Vagina (tissue), 2 donors: ENCODE measurements at regions not wholly inside any gene's neighbourhood (a gene's known extent, or its start where the extent isn't known, plus 50 kb on each side); places are given as distances from the start of the nearest gene placed in this dataset.

Experiments
- POLR2A ChIP-seq, 2 donors: fragments of 450-650 bp; IDR thresholded peaks; one replicate each; pipeline ENCODE4 v1.6.1; 2017; ENCODE audit warnings: antibody characterized with exemption in 2 of 2, mild to moderate bottlenecking in 2 of 2, moderate library complexity in 2 of 2
- POLR2AphosphoS5 ChIP-seq, 2 donors: sonication (generic); formaldehyde crosslinking; IDR thresholded peaks; one replicate each; pipeline ENCODE4 v1.9.0; 2017; ENCODE audit warnings: antibody characterized with exemption in 2 of 2, mild to moderate bottlenecking in 2 of 2, low read depth in 1 of 2; ENCODE audit not compliant: insufficient read depth in 1 of 2
- TF ChIP-seq, protein P1 (sequence below), 3 experiments: fragments of 450-650 bp in 2 of 3; fragments of 200-600 bp in 1 of 3; sonication (generic) in 1 of 3; IDR thresholded peaks; one replicate each; pipeline ENCODE4 v1.5.1; 2017 to 2019; ENCODE audit warnings: antibody characterized with exemption in 3 of 3, mild to moderate bottlenecking in 2 of 3, moderate library complexity in 2 of 3

DNA sequence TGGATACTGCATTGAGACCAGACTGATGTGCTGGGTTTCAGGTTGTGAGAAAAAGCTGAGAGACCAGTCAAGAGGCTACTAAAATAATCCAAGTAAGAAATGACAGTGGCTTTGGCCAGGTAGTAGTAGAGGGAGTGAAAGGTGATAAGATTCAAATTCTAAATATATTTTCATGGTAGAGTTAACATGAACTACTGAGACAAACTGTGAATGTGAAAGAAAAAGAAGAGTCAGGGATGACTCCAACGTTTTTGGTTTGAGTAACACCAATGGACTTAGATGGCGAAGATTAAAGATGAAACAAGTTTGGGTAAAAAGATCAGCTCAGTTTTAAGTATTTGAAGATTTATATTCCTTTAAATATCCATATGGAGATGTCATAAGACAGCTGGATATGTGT, 209.4 kb downstream of the ZEB2 start:
- TF ChIP-seq, protein P1, sequence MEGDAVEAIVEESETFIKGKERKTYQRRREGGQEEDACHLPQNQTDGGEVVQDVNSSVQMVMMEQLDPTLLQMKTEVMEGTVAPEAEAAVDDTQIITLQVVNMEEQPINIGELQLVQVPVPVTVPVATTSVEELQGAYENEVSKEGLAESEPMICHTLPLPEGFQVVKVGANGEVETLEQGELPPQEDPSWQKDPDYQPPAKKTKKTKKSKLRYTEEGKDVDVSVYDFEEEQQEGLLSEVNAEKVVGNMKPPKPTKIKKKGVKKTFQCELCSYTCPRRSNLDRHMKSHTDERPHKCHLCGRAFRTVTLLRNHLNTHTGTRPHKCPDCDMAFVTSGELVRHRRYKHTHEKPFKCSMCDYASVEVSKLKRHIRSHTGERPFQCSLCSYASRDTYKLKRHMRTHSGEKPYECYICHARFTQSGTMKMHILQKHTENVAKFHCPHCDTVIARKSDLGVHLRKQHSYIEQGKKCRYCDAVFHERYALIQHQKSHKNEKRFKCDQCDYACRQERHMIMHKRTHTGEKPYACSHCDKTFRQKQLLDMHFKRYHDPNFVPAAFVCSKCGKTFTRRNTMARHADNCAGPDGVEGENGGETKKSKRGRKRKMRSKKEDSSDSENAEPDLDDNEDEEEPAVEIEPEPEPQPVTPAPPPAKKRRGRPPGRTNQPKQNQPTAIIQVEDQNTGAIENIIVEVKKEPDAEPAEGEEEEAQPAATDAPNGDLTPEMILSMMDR (IDR thresholded peaks at IDR 0.05) = no peak
- TF ChIP-seq POLR2AphosphoS5 (IDR thresholded peaks at IDR 0.05; ENCODE audit: insufficient read depth in 1 of 2, low read depth in 1 of 2) = no peak
- no peak for TF ChIP-seq POLR2A (IDR thresholded peaks at IDR 0.05)
